ENCODE measurements at regions not wholly inside any gene's neighbourhood (a gene's known extent, or its start where the extent isn't known, plus 50 kb on each side); places are given as distances from the start of the nearest gene placed in this dataset.

DNA sequence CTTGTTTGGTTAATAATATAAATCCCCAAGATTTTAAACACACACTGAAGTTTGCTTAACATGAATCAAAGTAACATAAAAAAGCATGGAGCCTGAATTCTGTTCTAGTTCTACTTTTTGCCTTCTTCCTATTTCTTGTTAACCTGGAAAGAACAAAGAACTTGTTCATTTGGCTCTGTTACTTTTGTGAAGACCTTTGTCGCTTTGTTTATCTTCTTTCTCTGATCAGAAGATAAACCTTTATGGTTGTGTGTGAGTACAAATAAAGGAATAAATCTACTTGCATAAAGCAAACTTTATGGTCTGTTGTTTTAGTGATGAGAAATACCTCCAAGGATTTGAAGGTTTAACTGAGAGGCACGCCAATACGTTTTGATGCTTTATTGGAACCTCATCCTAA lies 210.1 kb upstream of the SATB1 start:
- Mint-ChIP-seq H3K27ac (ENCODE audit: low read depth, unreplicated experiment) (no peak overlapping the region), H3K4me3 (ENCODE audit: unreplicated experiment) (no peak overlapping the region), H3K36me3 (ENCODE audit: insufficient read depth, unreplicated experiment) (no peaks in the 10 kb centered on the region), H3K4me1 (ENCODE audit: insufficient read depth, unreplicated experiment) (no peaks in the 10 kb centered on the region), H3K27me3 (ENCODE audit: insufficient read depth, unreplicated experiment) (no peaks in the 10 kb centered on the region), H3K9me3 (ENCODE audit: unreplicated experiment) (no peaks in the 10 kb centered on the region)
- DNase-seq (ENCODE audit: unreplicated experiment), result no peak
- ChIA-PET CTCF (no interaction called here), POLR2A (no interaction called here)
- intact Hi-C loops (cut with micrococcal nuclease), result no loop called here
- TF ChIP-seq, protein P1, sequence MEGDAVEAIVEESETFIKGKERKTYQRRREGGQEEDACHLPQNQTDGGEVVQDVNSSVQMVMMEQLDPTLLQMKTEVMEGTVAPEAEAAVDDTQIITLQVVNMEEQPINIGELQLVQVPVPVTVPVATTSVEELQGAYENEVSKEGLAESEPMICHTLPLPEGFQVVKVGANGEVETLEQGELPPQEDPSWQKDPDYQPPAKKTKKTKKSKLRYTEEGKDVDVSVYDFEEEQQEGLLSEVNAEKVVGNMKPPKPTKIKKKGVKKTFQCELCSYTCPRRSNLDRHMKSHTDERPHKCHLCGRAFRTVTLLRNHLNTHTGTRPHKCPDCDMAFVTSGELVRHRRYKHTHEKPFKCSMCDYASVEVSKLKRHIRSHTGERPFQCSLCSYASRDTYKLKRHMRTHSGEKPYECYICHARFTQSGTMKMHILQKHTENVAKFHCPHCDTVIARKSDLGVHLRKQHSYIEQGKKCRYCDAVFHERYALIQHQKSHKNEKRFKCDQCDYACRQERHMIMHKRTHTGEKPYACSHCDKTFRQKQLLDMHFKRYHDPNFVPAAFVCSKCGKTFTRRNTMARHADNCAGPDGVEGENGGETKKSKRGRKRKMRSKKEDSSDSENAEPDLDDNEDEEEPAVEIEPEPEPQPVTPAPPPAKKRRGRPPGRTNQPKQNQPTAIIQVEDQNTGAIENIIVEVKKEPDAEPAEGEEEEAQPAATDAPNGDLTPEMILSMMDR (IDR thresholded peaks at IDR 0.05; ENCODE audit: unreplicated experiment), result no peak
- no TSS peak for BruUV-seq (replicated peaks)

- Mint-ChIP-seq H3K4me1 (ENCODE audit: insufficient read depth, unreplicated experiment) (no peaks in the 10 kb centered on the region), H3K27ac (ENCODE audit: low read depth, unreplicated experiment) (no peak overlapping the region), H3K27me3 (ENCODE audit: insufficient read depth, unreplicated experiment) (no peaks in the 10 kb centered on the region), H3K4me3 (ENCODE audit: unreplicated experiment) (no peak overlapping the region), H3K36me3 (ENCODE audit: insufficient read depth, unreplicated experiment) (no peaks in the 10 kb centered on the region), H3K9me3 (ENCODE audit: unreplicated experiment) (no peaks in the 10 kb centered on the region)
- TF ChIP-seq, protein P1 (IDR thresholded peaks at IDR 0.05; ENCODE audit: unreplicated experiment), result no peak
- no TSS peak for BruUV-seq (replicated peaks)
- intact Hi-C loops (cut with micrococcal nuclease), result no loop called here
- DNase-seq (ENCODE audit: unreplicated experiment), result no peak
- POLR2A ChIA-PET, result no interaction called here
- CTCF ChIA-PET, result interaction anchor here (0.5 kb wide), 1 partner anchor 74 kb away, joined by 3 read pairs; no protein-coding TSS in a partner anchor
These were observed 209.3 kb upstream of the SATB1 start for GRCh38 chr3:18634461-18634860.

GRCh38 chr3:18633002-18633401 lies 207.9 kb upstream of the SATB1 start:
- Mint-ChIP-seq H3K27me3 (ENCODE audit: insufficient read depth, unreplicated experiment) (no peaks in the 10 kb centered on the region), H3K27ac (ENCODE audit: low read depth, unreplicated experiment) (no peak overlapping the region), H3K4me3 (ENCODE audit: unreplicated experiment) (no peak overlapping the region), H3K36me3 (ENCODE audit: insufficient read depth, unreplicated experiment) (no peaks in the 10 kb centered on the region), H3K4me1 (ENCODE audit: insufficient read depth, unreplicated experiment) (no peaks in the 10 kb centered on the region), H3K9me3 (ENCODE audit: unreplicated experiment) (no peaks in the 10 kb centered on the region)
- POLR2A ChIA-PET, result no interaction called here
- BruUV-seq (replicated peaks), result no TSS peak
- intact Hi-C loops (cut with micrococcal nuclease), result no loop called here
- TF ChIP-seq, protein P1 (IDR thresholded peaks at IDR 0.05; ENCODE audit: unreplicated experiment), result no peak
- CTCF ChIA-PET, result interaction anchor here (1.1 kb wide), 1 partner anchor 53 kb away, joined by 3 read pairs; no protein-coding TSS in a partner anchor
- no peak for DNase-seq (ENCODE audit: unreplicated experiment)

DNA sequence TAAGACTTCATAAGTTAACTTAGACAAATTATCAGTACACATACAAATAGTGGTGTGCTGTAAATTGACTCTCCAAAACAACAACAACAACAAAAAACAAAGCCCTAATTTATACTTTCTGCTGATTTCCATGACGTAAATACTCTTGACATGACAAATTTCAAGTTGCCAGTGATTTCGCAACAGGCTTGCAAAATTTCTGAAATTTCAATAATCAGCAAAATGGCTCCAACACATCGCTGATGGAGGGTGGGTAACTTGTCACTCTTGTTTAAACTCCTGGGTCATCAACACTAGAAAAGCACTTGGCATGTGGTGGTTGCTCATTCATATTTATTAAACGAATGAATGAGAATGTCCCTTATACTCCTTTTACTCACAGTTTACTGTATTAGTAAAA lies 205.2 kb upstream of the SATB1 start:
- POLR2A ChIA-PET, result no interaction called here
- no peak overlapping the region for H3K27ac Mint-ChIP-seq (ENCODE audit: low read depth, unreplicated experiment)
- TF ChIP-seq, protein P1 (IDR thresholded peaks at IDR 0.05; ENCODE audit: unreplicated experiment), result no peak
- H3K4me3 Mint-ChIP-seq (ENCODE audit: unreplicated experiment), result no peak overlapping the region
- no TSS peak for BruUV-seq (replicated peaks)
- CTCF ChIA-PET, result no interaction called here
- intact Hi-C loops (cut with micrococcal nuclease), result no loop called here
- no peak for DNase-seq (ENCODE audit: unreplicated experiment)
- H3K27me3 Mint-ChIP-seq (ENCODE audit: insufficient read depth, unreplicated experiment), result no peaks in the 10 kb centered on the region
- H3K36me3 Mint-ChIP-seq (ENCODE audit: insufficient read depth, unreplicated experiment), result no peaks in the 10 kb centered on the region
- no peaks in the 10 kb centered on the region for H3K9me3 Mint-ChIP-seq (ENCODE audit: unreplicated experiment)
- no peaks in the 10 kb centered on the region for H3K4me1 Mint-ChIP-seq (ENCODE audit: insufficient read depth, unreplicated experiment)
